ENCODE measurements at regions not wholly inside any gene's neighbourhood (a gene's known extent, or its start where the extent isn't known, plus 50 kb on each side); places are given as distances from the start of the nearest gene placed in this dataset.

GRCh38 chr19:30316000-30316491, 56.1 kb upstream of the ZNF536 start:
- Mint-ChIP-seq H3K27ac (ENCODE audit: unreplicated experiment) (no peak overlapping the region), H3K4me3 (ENCODE audit: unreplicated experiment) (no peak overlapping the region), H3K36me3 (ENCODE audit: insufficient read depth, unreplicated experiment) (no peaks in the 10 kb centered on the region), H3K4me1 (ENCODE audit: low read depth, unreplicated experiment) (peaks cover 11% of the 10 kb centered on the region), H3K27me3 (ENCODE audit: insufficient read depth, unreplicated experiment) (no peaks in the 10 kb centered on the region), H3K9me3 (ENCODE audit: unreplicated experiment) (peaks cover 11% of the 10 kb centered on the region)
- Histone ChIP-seq H3K4me3 (ENCODE audit: low read depth, low read length) (no peak overlapping the region), H3K36me3 (ENCODE audit: control insufficient read depth, insufficient read depth, low read length) (no peaks in the 10 kb centered on the region), H3K9me3 (peaks cover 4% of the 10 kb centered on the region; the same call in 1 of the 2 replicates), H3K4me1 (peaks cover 8% of the 10 kb centered on the region), H3K27me3 (replicated peaks; ENCODE audit: control insufficient read depth, insufficient read depth, low read length) (no peaks in the 10 kb centered on the region)
- no TSS peak for BruUV-seq (replicated peaks)
- DNase-seq, result no peak
- no peak for TF ChIP-seq CTCF (IDR thresholded peaks at IDR 0.05; ENCODE audit: insufficient read depth in 1 of 2, low read depth in 1 of 2, low read length in 1 of 2, severe bottlenecking in 1 of 2, unreplicated experiment in 1 of 2)
- ChIA-PET CTCF (no interaction called here), POLR2A (no interaction called here)
- intact Hi-C loops (cut with micrococcal nuclease; ENCODE audit: unreplicated experiment), result no loop called here

- POLR2A ChIA-PET, result no interaction called here
Measured at GRCh38 chr19:30316560-30317106, 55.6 kb upstream of the ZNF536 start.

GRCh38 chr19:30317403-30317802, 54.8 kb upstream of the ZNF536 start:
- Mint-ChIP-seq H3K4me3 (ENCODE audit: unreplicated experiment) (no peak overlapping the region), H3K4me1 (ENCODE audit: low read depth, unreplicated experiment) (peaks cover 11% of the 10 kb centered on the region), H3K27ac (ENCODE audit: unreplicated experiment) (no peak overlapping the region), H3K27me3 (ENCODE audit: insufficient read depth, unreplicated experiment) (no peaks in the 10 kb centered on the region), H3K9me3 (ENCODE audit: unreplicated experiment) (peaks cover 14% of the 10 kb centered on the region), H3K36me3 (ENCODE audit: insufficient read depth, unreplicated experiment) (no peaks in the 10 kb centered on the region)
- H3K4me1 ChIP-seq, result peaks cover 8% of the 10 kb centered on the region
- H3K9me3 ChIP-seq, result peaks cover 4% of the 10 kb centered on the region; the same call in 1 of the 2 replicates
- no TSS peak for BruUV-seq (replicated peaks)
- H3K4me3 ChIP-seq (ENCODE audit: low read depth, low read length), result no peak overlapping the region
- ChIA-PET CTCF (no interaction called here), POLR2A (no interaction called here)
- no peak for DNase-seq
- TF ChIP-seq CTCF (IDR thresholded peaks at IDR 0.05; ENCODE audit: insufficient read depth in 1 of 2, low read depth in 1 of 2, low read length in 1 of 2, severe bottlenecking in 1 of 2, unreplicated experiment in 1 of 2), result no peak
- intact Hi-C loops (cut with micrococcal nuclease; ENCODE audit: unreplicated experiment), result no loop called here
- H3K27me3 ChIP-seq (replicated peaks; ENCODE audit: control insufficient read depth, insufficient read depth, low read length), result no peaks in the 10 kb centered on the region
- H3K36me3 ChIP-seq (ENCODE audit: control insufficient read depth, insufficient read depth, low read length), result no peaks in the 10 kb centered on the region

More at GRCh38 chr19:30316560-30317106, 55.6 kb upstream of the ZNF536 start:
- Histone ChIP-seq H3K27me3 (replicated peaks; ENCODE audit: control insufficient read depth, insufficient read depth, low read length) (no peaks in the 10 kb centered on the region), H3K4me3 (ENCODE audit: low read depth, low read length) (no peak overlapping the region), H3K9me3 (peaks cover 4% of the 10 kb centered on the region; the same call in 1 of the 2 replicates), H3K4me1 (peaks cover 8% of the 10 kb centered on the region), H3K36me3 (ENCODE audit: control insufficient read depth, insufficient read depth, low read length) (no peaks in the 10 kb centered on the region)
- CTCF ChIA-PET, result no interaction called here
- H3K27me3 Mint-ChIP-seq (ENCODE audit: insufficient read depth, unreplicated experiment), result no peaks in the 10 kb centered on the region
- peaks cover 11% of the 10 kb centered on the region for H3K4me1 Mint-ChIP-seq (ENCODE audit: low read depth, unreplicated experiment)
- no peaks in the 10 kb centered on the region for H3K36me3 Mint-ChIP-seq (ENCODE audit: insufficient read depth, unreplicated experiment)
- intact Hi-C loops (cut with micrococcal nuclease; ENCODE audit: unreplicated experiment), result no loop called here
- BruUV-seq (replicated peaks), result no TSS peak
- no peak for DNase-seq
- TF ChIP-seq CTCF (IDR thresholded peaks at IDR 0.05; ENCODE audit: insufficient read depth in 1 of 2, low read depth in 1 of 2, low read length in 1 of 2, severe bottlenecking in 1 of 2, unreplicated experiment in 1 of 2), result no peak
- no peak overlapping the region for H3K4me3 Mint-ChIP-seq (ENCODE audit: unreplicated experiment)
- H3K9me3 Mint-ChIP-seq (ENCODE audit: unreplicated experiment), result peaks cover 11% of the 10 kb centered on the region
- no peak overlapping the region for H3K27ac Mint-ChIP-seq (ENCODE audit: unreplicated experiment)
